Liver (tissue), 8 donors: ENCODE measurements at regions not wholly inside any gene's neighbourhood (a gene's known extent, or its start where the extent isn't known, plus 50 kb on each side); places are given as distances from the start of the nearest gene placed in this dataset.

Source experiments
- DNase-seq: peaks from one replicate; pipeline ENCODE4 v3.0.0-alpha.2; 2017; ENCODE audit warnings: low spot score
- H3K27ac ChIP-seq, 2 donors: one replicate each; pipeline ENCODE4 v1.7.0; 2013; ENCODE audit warnings: inconsistent platforms in 2 of 2, low read length in 2 of 2, control low read depth in 1 of 2, low read depth in 1 of 2, mild to moderate bottlenecking in 1 of 2
- H3K27me3 ChIP-seq, 4 donors: one replicate each; pipeline versions ENCODE4 v1.6.1 to v1.7.0; 2013; ENCODE audit warnings: low read length in 3 of 4, inconsistent platforms in 1 of 4, mild to moderate bottlenecking in 1 of 4, moderate library complexity in 1 of 4; ENCODE audit not compliant: control insufficient read depth in 4 of 4, insufficient read depth in 4 of 4
- H3K36me3 ChIP-seq, 4 donors: one replicate each; pipeline versions ENCODE4 v1.6.1 to v1.7.0; 2013; ENCODE audit warnings: low read length in 3 of 4, mild to moderate bottlenecking in 3 of 4, low read depth in 1 of 4, moderate library complexity in 1 of 4; ENCODE audit not compliant: control insufficient read depth in 4 of 4, insufficient read depth in 3 of 4
- H3K4me1 ChIP-seq, 4 donors: one replicate each; pipeline versions ENCODE4 v1.6.1 to v1.7.0; 2013; ENCODE audit warnings: low read length in 3 of 4, mild to moderate bottlenecking in 3 of 4, moderate library complexity in 1 of 4; ENCODE audit not compliant: control insufficient read depth in 4 of 4, insufficient read depth in 4 of 4
- H3K4me3 ChIP-seq, 3 donors: one replicate each; pipeline versions ENCODE4 v1.6.1 to v1.7.0; 2013; ENCODE audit warnings: low read length in 3 of 3, control low read depth in 1 of 3, low read depth in 1 of 3, mild to moderate bottlenecking in 1 of 3
- H3K9ac ChIP-seq, 2 donors: one replicate each; pipeline ENCODE4 v1.7.0; 2013; ENCODE audit warnings: low read length in 2 of 2, mild to moderate bottlenecking in 2 of 2, moderate library complexity in 2 of 2, control low read depth in 1 of 2, low read depth in 1 of 2
- H3K9me3 ChIP-seq, 4 donors: one replicate each; pipeline versions ENCODE4 v1.6.1 to v1.7.0; 2013; ENCODE audit warnings: low read length in 3 of 4; ENCODE audit not compliant: control insufficient read depth in 4 of 4
- CTCF ChIP-seq: fragments of 150-350 bp; IDR thresholded peaks from 2 replicates; pipeline ENCODE4 v1.5.1; 2017; ENCODE audit warnings: improper control_type of control experiment, low read depth, low read length; ENCODE audit not compliant: missing input control
- EGR1 ChIP-seq, 2 donors: IDR thresholded peaks; 2 replicates each; pipeline ENCODE4 v1.6.1; 2016 to 2018; ENCODE audit warnings: antibody characterized with exemption in 2 of 2, low read depth in 2 of 2
- FOXA1 ChIP-seq: IDR thresholded peaks from 2 replicates; pipeline ENCODE4 v1.6.1; 2016; ENCODE audit warnings: antibody characterized with exemption
- FOXA2 ChIP-seq: IDR thresholded peaks from 2 replicates; pipeline ENCODE4 v1.6.1; 2016; ENCODE audit warnings: antibody characterized with exemption
- GABPA ChIP-seq, 2 donors: IDR thresholded peaks in 1 of 2; conservative IDR thresholded peaks in 1 of 2; 2 replicates each; pipeline ENCODE4 v1.6.1; 2016; ENCODE audit warnings: antibody characterized with exemption in 2 of 2, mild to moderate bottlenecking in 1 of 2, moderate library complexity in 1 of 2
- HNF4A ChIP-seq, 2 donors: conservative IDR thresholded peaks; 2 replicates each; pipeline ENCODE4 v1.6.1; 2016; ENCODE audit warnings: antibody characterized with exemption in 2 of 2, mild to moderate bottlenecking in 2 of 2
- HNF4G ChIP-seq: IDR thresholded peaks from 2 replicates; pipeline ENCODE4 v1.6.1; 2016; ENCODE audit warnings: antibody characterized with exemption
- JUND ChIP-seq, 2 donors: IDR thresholded peaks; 2 replicates each; pipeline ENCODE4 v1.6.1; 2016; ENCODE audit warnings: antibody characterized with exemption in 2 of 2
- MAX ChIP-seq: IDR thresholded peaks from 2 replicates; pipeline ENCODE4 v1.6.1; 2016; ENCODE audit warnings: antibody characterized with exemption
- NR2F2 ChIP-seq: IDR thresholded peaks from 2 replicates; pipeline ENCODE4 v1.6.1; 2016; ENCODE audit warnings: antibody characterized with exemption
- RAD21 ChIP-seq, 2 donors: IDR thresholded peaks; 2 replicates each; pipeline ENCODE4 v1.6.1; 2016; ENCODE audit warnings: antibody characterized with exemption in 2 of 2, mild to moderate bottlenecking in 2 of 2
- REST ChIP-seq: IDR thresholded peaks from 2 replicates; pipeline ENCODE4 v1.6.1; 2016; ENCODE audit warnings: antibody characterized with exemption, mild to moderate bottlenecking
- RXRA ChIP-seq, 2 donors: IDR thresholded peaks; 2 replicates each; pipeline ENCODE4 v1.6.1; 2017 to 2018; ENCODE audit warnings: antibody characterized with exemption in 2 of 2, mild to moderate bottlenecking in 1 of 2
- SP1 ChIP-seq: IDR thresholded peaks from 2 replicates; pipeline ENCODE4 v1.6.1; 2018; ENCODE audit warnings: antibody characterized with exemption, mild to moderate bottlenecking
- TAF1 ChIP-seq: conservative IDR thresholded peaks from 2 replicates; pipeline ENCODE4 v1.6.1; 2016; ENCODE audit warnings: antibody characterized with exemption, mild to moderate bottlenecking
- YY1 ChIP-seq: IDR thresholded peaks from 2 replicates; pipeline ENCODE4 v1.6.1; 2016; ENCODE audit warnings: antibody characterized with exemption, mild to moderate bottlenecking
- ZBTB33 ChIP-seq: IDR thresholded peaks from 2 replicates; pipeline ENCODE4 v1.6.1; 2016; ENCODE audit warnings: antibody characterized with exemption
- WGBS: extraction: QIAGEN DNeasy Blood & Tissue Kit; methylation state at CpG from one replicate; pipeline ENCODE4 v1.1.7; 2013; 5-methylcytosine and 5-hydroxymethylcytosine counted together
- TF ChIP-seq, protein P1 (sequence below): IDR thresholded peaks from 2 replicates; pipeline ENCODE4 v1.6.1; 2016; ENCODE audit warnings: antibody characterized with exemption
- donor health status: healthy.
- donor health status: healthy.
- donor health status: healthy.
- donor health status: healthy.
- donor health status: healthy.

DNA sequence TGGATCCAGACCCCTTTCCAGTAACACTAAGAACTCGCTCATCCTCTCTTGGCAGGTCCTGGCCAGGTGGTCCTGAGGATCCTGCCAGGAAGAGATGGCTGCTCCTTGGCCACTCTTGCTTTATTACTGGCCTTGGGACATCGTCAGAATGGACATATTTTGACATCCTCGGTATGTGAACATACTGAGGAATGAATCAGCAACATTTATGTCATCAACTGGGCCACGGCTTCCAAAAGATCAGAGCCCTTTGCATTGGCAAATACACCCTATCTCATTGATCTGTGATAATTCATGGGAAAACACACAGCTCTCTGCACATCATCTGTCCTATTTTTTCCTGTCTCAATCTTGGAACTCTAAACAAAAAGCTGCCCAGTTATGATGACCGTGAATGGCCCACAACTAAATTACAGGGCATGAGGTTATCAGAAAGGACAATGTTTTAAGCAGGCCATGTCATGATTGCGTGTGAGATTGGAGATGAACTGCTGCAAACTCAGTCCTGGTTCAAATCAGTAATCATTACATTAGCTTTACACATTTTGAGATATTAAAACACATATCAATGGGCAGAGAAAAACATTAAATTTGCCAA, 1325.8 kb downstream of the AACS start:
- Histone ChIP-seq H3K4me1 (no peaks in the 10 kb centered on the region), H3K27me3 (no peaks in the 10 kb centered on the region), H3K27ac (no peak overlapping the region), H3K9me3 (no peaks in the 10 kb centered on the region), H3K9ac (no peak overlapping the region), H3K4me3 (no peak overlapping the region), H3K36me3 (no peaks in the 10 kb centered on the region)
- WGBS: 42% methylated on average over 6 of the region's 6 CpGs
- TF ChIP-seq RXRA (IDR thresholded peaks at IDR 0.05) (peak in 1 of 2 donors; percentile 63), TAF1 (no peak), EGR1 (IDR thresholded peaks at IDR 0.05; ENCODE audit: low read depth in 2 of 2) (no peak), YY1 (no peak), HNF4G (no peak), NR2F2 (no peak), SP1 (no peak), JUND (IDR thresholded peaks at IDR 0.05) (no peak), MAX (no peak), RAD21 (IDR thresholded peaks at IDR 0.05) (no peak), FOXA1 (no peak), CTCF (no peak), REST (no peak), ZBTB33 (peak; percentile 21), FOXA2 (no peak), GABPA (IDR thresholded peaks at IDR 0.05 in 1 of 2, conservative IDR thresholded peaks at IDR 0.05 in 1 of 2) (no peak), HNF4A (conservative IDR thresholded peaks at IDR 0.05) (peak; percentile 7 to 33)
- TF ChIP-seq, protein P1, sequence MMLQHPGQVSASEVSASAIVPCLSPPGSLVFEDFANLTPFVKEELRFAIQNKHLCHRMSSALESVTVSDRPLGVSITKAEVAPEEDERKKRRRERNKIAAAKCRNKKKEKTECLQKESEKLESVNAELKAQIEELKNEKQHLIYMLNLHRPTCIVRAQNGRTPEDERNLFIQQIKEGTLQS: no peak
- DNase-seq: no peak
